DMS53 (cell line): ENCODE measurements at regions not wholly inside any gene's neighbourhood (a gene's known extent, or its start where the extent isn't known, plus 50 kb on each side); places are given as distances from the start of the nearest gene placed in this dataset.

Source experiments
- DNase-seq: peaks from one replicate; lab custom pipeline; 2025; lab: John Stamatoyannopoulos, UW

GRCh38 chr6:133631421-133631820 is 257.5 kb upstream of the TCF21 start:
- peak; percentile 5 for DNase-seq

- peak; percentile 28 for DNase-seq
Measured at GRCh38 chr6:133632206-133632605, 256.7 kb upstream of the TCF21 start.

GRCh38 chr6:133632906-133633305 is 256.0 kb upstream of the TCF21 start:
- DNase-seq, result peak; percentile 11

- no peak for DNase-seq
Measured at GRCh38 chr6:133634474-133634873, 254.4 kb upstream of the TCF21 start.

- DNase-seq, result peak; percentile 32
Measured at GRCh38 chr6:133635447-133635846, 253.5 kb upstream of the TCF21 start.

- no peak for DNase-seq
Measured at GRCh38 chr6:133637436-133637835, 251.5 kb upstream of the TCF21 start.

GRCh38 chr6:133637874-133638273 is 251.0 kb upstream of the TCF21 start:
- DNase-seq, result no peak

- no peak for DNase-seq
Measured at GRCh38 chr6:133641104-133641503, 247.8 kb upstream of the TCF21 start.

- DNase-seq, result no peak
Measured at GRCh38 chr6:133644548-133644891, 244.4 kb upstream of the TCF21 start.

- no peak for DNase-seq
Measured at GRCh38 chr6:133644892-133645619, 243.9 kb upstream of the TCF21 start.

GRCh38 chr6:133645966-133646740 is 242.8 kb upstream of the TCF21 start:
- no peak for DNase-seq

- DNase-seq, result no peak
Measured at GRCh38 chr6:133648581-133648980, 240.3 kb upstream of the TCF21 start.

- no peak for DNase-seq
Measured at GRCh38 chr6:133671376-133671775, 217.5 kb upstream of the TCF21 start.

GRCh38 chr6:133673056-133673455 is 215.9 kb upstream of the TCF21 start:
- DNase-seq, result no peak

- no peak for DNase-seq
Measured at GRCh38 chr6:133674661-133675060, 214.3 kb upstream of the TCF21 start.

- no peak for DNase-seq
Measured at GRCh38 chr6:133680994-133681393, 207.9 kb upstream of the TCF21 start.

- no peak for DNase-seq
Measured at GRCh38 chr6:133681891-133682290, 207.0 kb upstream of the TCF21 start.

- DNase-seq, result no peak
Measured at GRCh38 chr6:133682506-133683307, 206.2 kb upstream of the TCF21 start.

GRCh38 chr6:133683308-133683580 is 205.7 kb upstream of the TCF21 start:
- DNase-seq, result no peak

- DNase-seq, result no peak
Measured at GRCh38 chr6:133683606-133684005, 205.3 kb upstream of the TCF21 start.

- no peak for DNase-seq
Measured at GRCh38 chr6:133688705-133689492, 200.0 kb upstream of the TCF21 start.

GRCh38 chr6:133689863-133690262 is 199.1 kb upstream of the TCF21 start:
- DNase-seq, result no peak
